ENCODE measurements at regions not wholly inside any gene's neighbourhood (a gene's known extent, or its start where the extent isn't known, plus 50 kb on each side); places are given as distances from the start of the nearest gene placed in this dataset.

DNA sequence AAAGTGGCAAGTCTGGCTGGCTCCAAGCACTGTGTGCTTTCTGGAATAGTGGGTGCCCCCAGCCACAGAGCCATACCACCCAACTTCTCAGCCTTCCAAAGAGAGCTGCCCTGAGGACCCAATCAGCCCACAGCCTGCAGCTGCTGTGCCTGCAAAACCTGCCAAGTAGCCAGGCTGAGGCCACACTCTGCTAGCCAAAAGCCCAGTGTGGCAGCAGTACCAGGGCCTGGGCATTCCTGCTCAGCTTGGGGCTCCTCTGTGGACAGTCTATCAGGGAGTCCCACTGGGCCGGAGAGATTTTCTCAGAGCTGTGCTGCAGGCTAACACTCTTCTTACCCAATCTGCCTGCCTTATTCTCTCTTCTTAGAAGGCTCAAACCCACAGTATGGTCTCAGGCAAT lies 136.5 kb downstream of the TPRA1 start:
- no peaks in the 10 kb centered on the region; the same call in 1 of the 2 replicates for H3K27me3 ChIP-seq (replicated peaks; ENCODE audit: control insufficient read depth, insufficient read depth, low read length)
- BruUV-seq (replicated peaks) = no TSS peak
- H3K36me3 ChIP-seq (ENCODE audit: control insufficient read depth, insufficient read depth, low read length) = no peaks in the 10 kb centered on the region
- Mint-ChIP-seq H3K27ac (ENCODE audit: unreplicated experiment) (no peak overlapping the region), H3K27me3 (ENCODE audit: insufficient read depth, unreplicated experiment) (peaks cover 25% of the 10 kb centered on the region), H3K36me3 (ENCODE audit: insufficient read depth, unreplicated experiment) (no peaks in the 10 kb centered on the region), H3K9me3 (ENCODE audit: unreplicated experiment) (no peaks in the 10 kb centered on the region), H3K4me1 (ENCODE audit: low read depth, unreplicated experiment) (no peaks in the 10 kb centered on the region), H3K4me3 (ENCODE audit: unreplicated experiment) (no peak overlapping the region)
- intact Hi-C loops (cut with micrococcal nuclease; ENCODE audit: unreplicated experiment) = loop anchor here (10.0 kb wide), 3 partner anchors 91 to 779 kb away; no protein-coding TSS in a partner anchor
- peak in 1 of 2 experiments; percentile 14 for DNase-seq
- H3K4me3 ChIP-seq (ENCODE audit: low read depth, low read length) = no peak overlapping the region
- ChIA-PET POLR2A (no interaction called here), CTCF (no interaction called here)
- TF ChIP-seq, protein P1, sequence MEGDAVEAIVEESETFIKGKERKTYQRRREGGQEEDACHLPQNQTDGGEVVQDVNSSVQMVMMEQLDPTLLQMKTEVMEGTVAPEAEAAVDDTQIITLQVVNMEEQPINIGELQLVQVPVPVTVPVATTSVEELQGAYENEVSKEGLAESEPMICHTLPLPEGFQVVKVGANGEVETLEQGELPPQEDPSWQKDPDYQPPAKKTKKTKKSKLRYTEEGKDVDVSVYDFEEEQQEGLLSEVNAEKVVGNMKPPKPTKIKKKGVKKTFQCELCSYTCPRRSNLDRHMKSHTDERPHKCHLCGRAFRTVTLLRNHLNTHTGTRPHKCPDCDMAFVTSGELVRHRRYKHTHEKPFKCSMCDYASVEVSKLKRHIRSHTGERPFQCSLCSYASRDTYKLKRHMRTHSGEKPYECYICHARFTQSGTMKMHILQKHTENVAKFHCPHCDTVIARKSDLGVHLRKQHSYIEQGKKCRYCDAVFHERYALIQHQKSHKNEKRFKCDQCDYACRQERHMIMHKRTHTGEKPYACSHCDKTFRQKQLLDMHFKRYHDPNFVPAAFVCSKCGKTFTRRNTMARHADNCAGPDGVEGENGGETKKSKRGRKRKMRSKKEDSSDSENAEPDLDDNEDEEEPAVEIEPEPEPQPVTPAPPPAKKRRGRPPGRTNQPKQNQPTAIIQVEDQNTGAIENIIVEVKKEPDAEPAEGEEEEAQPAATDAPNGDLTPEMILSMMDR (IDR thresholded peaks at IDR 0.05; ENCODE audit: insufficient read depth in 1 of 2, low read depth in 1 of 2, low read length in 1 of 2, severe bottlenecking in 1 of 2, unreplicated experiment in 1 of 2) = no peak
- H3K9me3 ChIP-seq = no peaks in the 10 kb centered on the region
- H3K4me1 ChIP-seq = peaks cover 4% of the 10 kb centered on the region

DNA sequence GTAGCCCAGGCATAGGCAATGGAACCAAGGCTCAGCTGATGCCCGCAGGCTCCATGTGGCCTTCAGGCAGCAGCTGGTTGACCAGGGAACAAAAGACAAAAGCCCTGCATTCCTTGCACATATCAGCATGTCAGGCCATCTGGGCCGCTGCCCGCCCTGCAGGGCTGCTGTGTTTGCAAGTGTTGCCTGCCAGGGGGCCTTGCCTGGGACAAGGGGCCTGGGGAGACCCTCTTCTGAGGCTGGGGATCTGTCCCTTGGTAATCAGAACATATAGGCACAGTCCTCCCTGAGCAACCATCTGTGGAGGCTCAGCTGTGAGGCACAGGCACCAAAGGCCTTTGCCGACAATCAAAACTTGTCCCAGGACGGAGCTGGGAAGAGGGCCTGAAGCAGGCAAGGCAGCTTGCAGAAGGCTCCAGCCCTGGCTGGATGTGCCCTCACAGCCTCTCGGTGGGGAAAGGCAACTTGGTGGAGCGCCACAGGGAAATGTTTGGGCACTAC lies 138.2 kb downstream of the TPRA1 start:
- peaks cover 25% of the 10 kb centered on the region for H3K27me3 Mint-ChIP-seq (ENCODE audit: insufficient read depth, unreplicated experiment)
- H3K27ac Mint-ChIP-seq (ENCODE audit: unreplicated experiment) = no peak overlapping the region
- H3K36me3 Mint-ChIP-seq (ENCODE audit: insufficient read depth, unreplicated experiment) = no peaks in the 10 kb centered on the region
- ChIA-PET POLR2A (no interaction called here), CTCF (no interaction called here)
- peaks cover 9% of the 10 kb centered on the region for H3K9me3 Mint-ChIP-seq (ENCODE audit: unreplicated experiment)
- TF ChIP-seq, protein P1 (IDR thresholded peaks at IDR 0.05; ENCODE audit: insufficient read depth in 1 of 2, low read depth in 1 of 2, low read length in 1 of 2, severe bottlenecking in 1 of 2, unreplicated experiment in 1 of 2) = no peak
- intact Hi-C loops (cut with micrococcal nuclease; ENCODE audit: unreplicated experiment) = loop anchor here (10.0 kb wide), 3 partner anchors 92 to 778 kb away; no protein-coding TSS in a partner anchor
- no peak overlapping the region for H3K4me3 Mint-ChIP-seq (ENCODE audit: unreplicated experiment)
- Histone ChIP-seq H3K9me3 (no peaks in the 10 kb centered on the region), H3K27me3 (replicated peaks; ENCODE audit: control insufficient read depth, insufficient read depth, low read length) (no peaks in the 10 kb centered on the region; the same call in 1 of the 2 replicates), H3K36me3 (ENCODE audit: control insufficient read depth, insufficient read depth, low read length) (no peaks in the 10 kb centered on the region), H3K4me1 (peaks cover 4% of the 10 kb centered on the region), H3K4me3 (ENCODE audit: low read depth, low read length) (no peak overlapping the region)
- BruUV-seq (replicated peaks) = no TSS peak
- DNase-seq = peak in 1 of 2 experiments; percentile 26
- H3K4me1 Mint-ChIP-seq (ENCODE audit: low read depth, unreplicated experiment) = no peaks in the 10 kb centered on the region

DNA sequence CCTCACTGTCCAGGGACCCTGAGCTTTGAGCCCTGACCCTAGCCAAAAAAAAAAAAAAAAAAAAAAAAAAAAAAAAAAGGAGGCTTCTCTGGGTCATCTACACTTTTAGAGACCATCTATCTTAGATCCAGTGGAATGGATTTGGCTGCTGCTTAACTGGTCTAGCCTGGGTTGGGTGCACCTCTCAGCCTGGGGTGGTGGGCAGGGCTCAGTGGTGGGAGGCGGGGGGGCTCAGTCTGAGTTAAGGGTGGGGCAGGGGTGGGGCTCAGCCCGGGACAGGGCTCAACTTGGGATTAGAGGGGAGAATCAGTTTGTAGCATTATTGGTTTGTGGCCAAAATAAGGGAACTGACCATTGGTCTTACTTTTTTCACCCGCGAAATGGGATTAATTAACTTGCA lies 139.2 kb downstream of the TPRA1 start:
- peaks cover 9% of the 10 kb centered on the region for H3K9me3 Mint-ChIP-seq (ENCODE audit: unreplicated experiment)
- TF ChIP-seq, protein P1 (IDR thresholded peaks at IDR 0.05; ENCODE audit: insufficient read depth in 1 of 2, low read depth in 1 of 2, low read length in 1 of 2, severe bottlenecking in 1 of 2, unreplicated experiment in 1 of 2) = no peak
- no peaks in the 10 kb centered on the region for H3K4me1 Mint-ChIP-seq (ENCODE audit: low read depth, unreplicated experiment)
- H3K36me3 ChIP-seq (ENCODE audit: control insufficient read depth, insufficient read depth, low read length) = no peaks in the 10 kb centered on the region
- DNase-seq = no peak
- BruUV-seq (replicated peaks) = no TSS peak
- H3K4me3 Mint-ChIP-seq (ENCODE audit: unreplicated experiment) = no peak overlapping the region
- ChIA-PET POLR2A (no interaction called here), CTCF (interaction anchor here (0.6 kb wide), 1 partner anchor 30 kb away, joined by 3 read pairs; no protein-coding TSS in a partner anchor)
- peaks cover 22% of the 10 kb centered on the region for H3K27me3 Mint-ChIP-seq (ENCODE audit: insufficient read depth, unreplicated experiment)
- H3K4me3 ChIP-seq (ENCODE audit: low read depth, low read length) = no peak overlapping the region
- H3K9me3 ChIP-seq = no peaks in the 10 kb centered on the region
- intact Hi-C loops (cut with micrococcal nuclease; ENCODE audit: unreplicated experiment) = loop anchor here (10.0 kb wide), 3 partner anchors 93 to 777 kb away; no protein-coding TSS in a partner anchor
- H3K36me3 Mint-ChIP-seq (ENCODE audit: insufficient read depth, unreplicated experiment) = no peaks in the 10 kb centered on the region
- no peaks in the 10 kb centered on the region; the same call in 1 of the 2 replicates for H3K27me3 ChIP-seq (replicated peaks; ENCODE audit: control insufficient read depth, insufficient read depth, low read length)
- H3K4me1 ChIP-seq = peaks cover 4% of the 10 kb centered on the region
- H3K27ac Mint-ChIP-seq (ENCODE audit: unreplicated experiment) = no peak overlapping the region

Data from Caco-2 (cell line).